Neutrophil (primary cell): ENCODE measurements at regions not wholly inside any gene's neighbourhood (a gene's known extent, or its start where the extent isn't known, plus 50 kb on each side); places are given as distances from the start of the nearest gene placed in this dataset.

Experiments
- H3K27ac ChIP-seq: fragments of 200-600 bp; sonication (generic); 2 replicates; pipeline ENCODE4 v1.5.1; 2016; ENCODE audit warnings: mild to moderate bottlenecking, moderate library complexity
- H3K27me3 ChIP-seq: fragments of 200-600 bp; sonication (generic); 2 replicates; pipeline ENCODE4 v1.6.0; 2016; ENCODE audit warnings: mild to moderate bottlenecking
- H3K36me3 ChIP-seq: fragments of 200-600 bp; sonication (generic); 2 replicates; pipeline ENCODE4 v1.5.1; 2017
- H3K4me1 ChIP-seq, 2 experiments: fragments of 200-600 bp in 1 of 2; sonication (generic) in 1 of 2; 1 replicate in 1 of 2; 2 replicates in 1 of 2; pipeline versions ENCODE4 v1.5.1 to v1.6.1; 2013 to 2016; ENCODE audit warnings: low read depth in 1 of 2, low read length in 1 of 2, mild to moderate bottlenecking in 1 of 2, moderate library complexity in 1 of 2; ENCODE audit not compliant: control insufficient read depth in 1 of 2, insufficient read depth in 1 of 2
- H3K4me3 ChIP-seq, 2 experiments: fragments of 200-600 bp in 1 of 2; sonication (generic) in 1 of 2; 1 replicate in 1 of 2; 2 replicates in 1 of 2; pipeline ENCODE4 v1.5.1; 2013 to 2016; ENCODE audit warnings: low read depth in 1 of 2, low read length in 1 of 2, mild to moderate bottlenecking in 1 of 2, moderate library complexity in 1 of 2
- H3K9me3 ChIP-seq: fragments of 200-600 bp; sonication (generic); 2 replicates; pipeline ENCODE4 v1.5.1; 2016
- CTCF ChIP-seq: fragments of 200-600 bp; sonication (generic); IDR thresholded peaks from 2 replicates; pipeline ENCODE4 v1.5.1; 2016; ENCODE audit warnings: antibody characterized with exemption

- H3K27ac ChIP-seq: no peak overlapping the region
- no peak overlapping the region for H3K4me3 ChIP-seq
- H3K36me3 ChIP-seq: no peaks in the 10 kb centered on the region
- peaks cover 26% of the 10 kb centered on the region for H3K27me3 ChIP-seq
- no peaks in the 10 kb centered on the region for H3K9me3 ChIP-seq
- no peaks in the 10 kb centered on the region for H3K4me1 ChIP-seq
- no peak for TF ChIP-seq CTCF
Measured at GRCh38 chr1:114338191-114338890, 172.7 kb downstream of the TRIM33 start.

GRCh38 chr1:114337417-114337816 lies 173.6 kb downstream of the TRIM33 start:
- Histone ChIP-seq H3K27me3 (peaks cover 35% of the 10 kb centered on the region), H3K27ac (no peak overlapping the region), H3K4me1 (no peaks in the 10 kb centered on the region), H3K9me3 (no peaks in the 10 kb centered on the region), H3K4me3 (no peak overlapping the region), H3K36me3 (no peaks in the 10 kb centered on the region)
- no peak for TF ChIP-seq CTCF

- no peak for TF ChIP-seq CTCF
- Histone ChIP-seq H3K9me3 (no peaks in the 10 kb centered on the region), H3K4me1 (no peaks in the 10 kb centered on the region)
Measured at GRCh38 chr1:114336360-114336759, 174.6 kb downstream of the TRIM33 start.

GRCh38 chr1:114335273-114335672 lies 175.7 kb downstream of the TRIM33 start:
- H3K4me3 ChIP-seq: no peak overlapping the region
- H3K36me3 ChIP-seq: no peaks in the 10 kb centered on the region
- TF ChIP-seq CTCF: no peak
- no peaks in the 10 kb centered on the region for H3K9me3 ChIP-seq
- H3K27ac ChIP-seq: no peak overlapping the region
- no peaks in the 10 kb centered on the region for H3K4me1 ChIP-seq
- H3K27me3 ChIP-seq: peaks cover 42% of the 10 kb centered on the region

More at GRCh38 chr1:114336360-114336759, 174.6 kb downstream of the TRIM33 start:
- no peak overlapping the region for H3K27ac ChIP-seq
- H3K4me3 ChIP-seq: no peak overlapping the region
- no peaks in the 10 kb centered on the region for H3K36me3 ChIP-seq
- H3K27me3 ChIP-seq: peaks cover 40% of the 10 kb centered on the region

GRCh38 chr1:114334297-114334696 lies 176.7 kb downstream of the TRIM33 start:
- H3K27ac ChIP-seq: no peak overlapping the region
- H3K27me3 ChIP-seq: peaks cover 50% of the 10 kb centered on the region
- H3K4me1 ChIP-seq: no peaks in the 10 kb centered on the region
- no peaks in the 10 kb centered on the region for H3K9me3 ChIP-seq
- no peaks in the 10 kb centered on the region for H3K36me3 ChIP-seq
- no peak overlapping the region for H3K4me3 ChIP-seq
- TF ChIP-seq CTCF: no peak
